ENCODE measurements at regions not wholly inside any gene's neighbourhood (a gene's known extent, or its start where the extent isn't known, plus 50 kb on each side); places are given as distances from the start of the nearest gene placed in this dataset.
"Not testable (repeated sequence)": the region's sequence is repeated elsewhere in the genome, so short reads cannot be mapped to it uniquely, and the experiment has no call there.

GRCh38 chr13:104614361-104615145 is 1548.3 kb upstream of the SLC10A2 start:
- in situ Hi-C loops (cut with MboI), result no loop called here
- Histone ChIP-seq H2AFZ (no peak overlapping the region), H3K27me3 (replicated peaks; ENCODE audit: insufficient read depth) (no peaks in the 10 kb centered on the region), H3K4me2 (ENCODE audit: unreplicated experiment) (no peak overlapping the region), H3K9me2 (ENCODE audit: insufficient read depth) (no peaks in the 10 kb centered on the region), H3F3A (ENCODE audit: insufficient read depth) (no peaks in the 10 kb centered on the region), H3K9me3 (ENCODE audit: low read depth) (no peaks in the 10 kb centered on the region), H3K4me1 (ENCODE audit: insufficient read depth) (no peaks in the 10 kb centered on the region), H3K27ac (no peak overlapping the region), H3K9ac (no peak overlapping the region), H3K79me2 (ENCODE audit: insufficient read depth) (no peaks in the 10 kb centered on the region), H3K36me3 (ENCODE audit: low read depth) (no peaks in the 10 kb centered on the region), H4K20me1 (ENCODE audit: insufficient read depth) (no peaks in the 10 kb centered on the region), H3K4me3 (no peak overlapping the region)
- WGBS, 2 experiments (ENCODE audit: low coverage in 1 of 2, low lambda C conversion rate in 2 of 2, missing lambda C conversion rate in 2 of 2), result 26 to 30% methylated on average over 7 of the region's 7 CpGs
- no peak for DNase-seq
- TF ChIP-seq EZH2 (IDR thresholded peaks at IDR 0.05; ENCODE audit: insufficient read depth, poor library complexity, severe bottlenecking), result no peak
- no peak for TF ChIP-seq EZH2phosphoT487 (IDR thresholded peaks at IDR 0.05; ENCODE audit: insufficient read depth, low read depth)

GRCh38 chr13:104608331-104608730 is 1542.1 kb upstream of the SLC10A2 start:
- H3K27me3 ChIP-seq (replicated peaks; ENCODE audit: insufficient read depth), result no peaks in the 10 kb centered on the region
- no peaks in the 10 kb centered on the region for H3K9me3 ChIP-seq (ENCODE audit: low read depth)
- in situ Hi-C loops (cut with MboI), result no loop called here
- no peaks in the 10 kb centered on the region for H4K20me1 ChIP-seq (ENCODE audit: insufficient read depth)
- no peaks in the 10 kb centered on the region for H3K79me2 ChIP-seq (ENCODE audit: insufficient read depth)
- no peak overlapping the region for H3K4me3 ChIP-seq
- H3F3A ChIP-seq (ENCODE audit: insufficient read depth), result no peaks in the 10 kb centered on the region
- no peak for DNase-seq
- H3K4me2 ChIP-seq (ENCODE audit: unreplicated experiment), result no peak overlapping the region
- no peaks in the 10 kb centered on the region for H3K4me1 ChIP-seq (ENCODE audit: insufficient read depth)
- H3K9me2 ChIP-seq (ENCODE audit: insufficient read depth), result no peaks in the 10 kb centered on the region
- WGBS, 2 experiments (ENCODE audit: low coverage in 1 of 2, low lambda C conversion rate in 2 of 2, missing lambda C conversion rate in 2 of 2), result 14 to 17% methylated on average over 2 of the region's 2 CpGs
- no peaks in the 10 kb centered on the region for H3K36me3 ChIP-seq (ENCODE audit: low read depth)
- no peak overlapping the region for H2AFZ ChIP-seq
- no peak for TF ChIP-seq EZH2 (IDR thresholded peaks at IDR 0.05; ENCODE audit: insufficient read depth, poor library complexity, severe bottlenecking)
- no peak for TF ChIP-seq EZH2phosphoT487 (IDR thresholded peaks at IDR 0.05; ENCODE audit: insufficient read depth, low read depth)
- H3K9ac ChIP-seq, result no peak overlapping the region
- H3K27ac ChIP-seq, result no peak overlapping the region

- H3K79me2 ChIP-seq (ENCODE audit: insufficient read depth); H3K4me3 ChIP-seq; H3K36me3 ChIP-seq (ENCODE audit: low read depth); H3K27ac ChIP-seq; H3F3A ChIP-seq (ENCODE audit: insufficient read depth); H3K4me2 ChIP-seq (ENCODE audit: unreplicated experiment); H4K20me1 ChIP-seq (ENCODE audit: insufficient read depth); DNase-seq; H3K9me3 ChIP-seq (ENCODE audit: low read depth); in situ Hi-C loops (cut with MboI); H2AFZ ChIP-seq; H3K27me3 ChIP-seq (replicated peaks; ENCODE audit: insufficient read depth); H3K9me2 ChIP-seq (ENCODE audit: insufficient read depth); H3K4me1 ChIP-seq (ENCODE audit: insufficient read depth); H3K9ac ChIP-seq: not testable (repeated sequence)
- 75 to 79% methylated on average over 7 of the region's 7 CpGs for WGBS, 2 experiments (ENCODE audit: low coverage in 1 of 2, low lambda C conversion rate in 2 of 2, missing lambda C conversion rate in 2 of 2)
These were observed 1539.2 kb upstream of the SLC10A2 start for GRCh38 chr13:104605435-104605834.

GRCh38 chr13:104597546-104598180 is 1531.4 kb upstream of the SLC10A2 start:
- no peaks in the 10 kb centered on the region for H3K9me3 ChIP-seq (ENCODE audit: low read depth)
- no peak overlapping the region for H3K4me2 ChIP-seq (ENCODE audit: unreplicated experiment)
- in situ Hi-C loops (cut with MboI), result no loop called here
- H3K27me3 ChIP-seq (replicated peaks; ENCODE audit: insufficient read depth), result no peaks in the 10 kb centered on the region
- H3K36me3 ChIP-seq (ENCODE audit: low read depth), result no peaks in the 10 kb centered on the region
- WGBS, 2 experiments (ENCODE audit: low coverage in 1 of 2, low lambda C conversion rate in 2 of 2, missing lambda C conversion rate in 2 of 2), result 43 to 46% methylated on average over 2 of the region's 2 CpGs
- no peaks in the 10 kb centered on the region for H3F3A ChIP-seq (ENCODE audit: insufficient read depth)
- TF ChIP-seq EZH2 (IDR thresholded peaks at IDR 0.05; ENCODE audit: insufficient read depth, poor library complexity, severe bottlenecking), result no peak
- no peak for TF ChIP-seq EZH2phosphoT487 (IDR thresholded peaks at IDR 0.05; ENCODE audit: insufficient read depth, low read depth)
- H3K79me2 ChIP-seq (ENCODE audit: insufficient read depth), result no peaks in the 10 kb centered on the region
- H3K9ac ChIP-seq, result no peak overlapping the region
- no peaks in the 10 kb centered on the region for H3K4me1 ChIP-seq (ENCODE audit: insufficient read depth)
- H4K20me1 ChIP-seq (ENCODE audit: insufficient read depth), result no peaks in the 10 kb centered on the region
- H3K27ac ChIP-seq, result no peak overlapping the region
- no peak for DNase-seq
- no peak overlapping the region for H2AFZ ChIP-seq
- H3K9me2 ChIP-seq (ENCODE audit: insufficient read depth), result no peaks in the 10 kb centered on the region
- H3K4me3 ChIP-seq, result no peak overlapping the region
